HG02798 (cell line): ENCODE measurements at regions not wholly inside any gene's neighbourhood (a gene's known extent, or its start where the extent isn't known, plus 50 kb on each side); places are given as distances from the start of the nearest gene placed in this dataset.

Source experiments
- ATAC-seq: cut with Tn5 transposase; IDR thresholded peaks from one replicate; pipeline ENCODE4 v1.9.1; 2021; ENCODE audit warnings: mild to moderate bottlenecking; ENCODE audit not compliant: unreplicated experiment, poor library complexity

- no peak for ATAC-seq
These were observed 114.8 kb upstream of the TDRD3 start for GRCh38 chr13:60282186-60282585.

GRCh38 chr13:60282708-60283107 is 114.3 kb upstream of the TDRD3 start:
- ATAC-seq: no peak

GRCh38 chr13:60286707-60287106 is 110.3 kb upstream of the TDRD3 start:
- no peak for ATAC-seq

GRCh38 chr13:60288569-60288968 is 108.5 kb upstream of the TDRD3 start:
- no peak for ATAC-seq

GRCh38 chr13:60303166-60303565 is 93.9 kb upstream of the TDRD3 start:
- no peak for ATAC-seq

- ATAC-seq: no peak
These were observed 85.5 kb upstream of the TDRD3 start for GRCh38 chr13:60311527-60311926.

- ATAC-seq: no peak
These were observed 84.0 kb upstream of the TDRD3 start for GRCh38 chr13:60312851-60313505.

GRCh38 chr13:60318186-60318585 is 78.8 kb upstream of the TDRD3 start:
- ATAC-seq: no peak

GRCh38 chr13:60324131-60324530 is 72.9 kb upstream of the TDRD3 start:
- ATAC-seq: no peak

- no peak for ATAC-seq
These were observed 70.7 kb upstream of the TDRD3 start for GRCh38 chr13:60326273-60326672.

GRCh38 chr13:60327511-60327910 is 69.5 kb upstream of the TDRD3 start:
- ATAC-seq: no peak

GRCh38 chr13:60328073-60328472 is 68.9 kb upstream of the TDRD3 start:
- no peak for ATAC-seq

- ATAC-seq: peak; percentile 66
These were observed 67.6 kb upstream of the TDRD3 start for GRCh38 chr13:60329221-60329923.

- ATAC-seq: no peak
These were observed 65.6 kb upstream of the TDRD3 start for GRCh38 chr13:60331249-60332012.

- no peak for ATAC-seq
These were observed 64.3 kb upstream of the TDRD3 start for GRCh38 chr13:60332682-60333081.

- no peak for ATAC-seq
These were observed 62.7 kb upstream of the TDRD3 start for GRCh38 chr13:60334310-60334709.

- ATAC-seq: no peak
These were observed 61.5 kb upstream of the TDRD3 start for GRCh38 chr13:60335531-60335930.

GRCh38 chr13:60338754-60339153 is 58.3 kb upstream of the TDRD3 start:
- no peak for ATAC-seq

GRCh38 chr13:60343978-60344377 is 53.0 kb upstream of the TDRD3 start:
- ATAC-seq: no peak

GRCh38 chr13:60347174-60347573 is 49.8 kb upstream of the TDRD3 start:
- ATAC-seq: no peak
